Loucy (cell line): ENCODE measurements at regions not wholly inside any gene's neighbourhood (a gene's known extent, or its start where the extent isn't known, plus 50 kb on each side); places are given as distances from the start of the nearest gene placed in this dataset.

Source experiments
- H2AFZ ChIP-seq: fragments of 200-600 bp; sonication (generic); 2 replicates; pipeline ENCODE4 v1.6.0; 2016; ENCODE audit warnings: antibody characterized with exemption, mild to moderate bottlenecking, low read length, moderate library complexity
- H3F3A ChIP-seq: fragments of 200-600 bp; 2 replicates; pipeline ENCODE4 v1.6.0; 2016; ENCODE audit warnings: antibody characterized with exemption, low read depth, mild to moderate bottlenecking
- H3K27me3 ChIP-seq: fragments of 200-600 bp; sonication (generic); 2 replicates; pipeline ENCODE4 v1.6.1; 2014; ENCODE audit warnings: low read length, mild to moderate bottlenecking; ENCODE audit not compliant: insufficient read depth, poor library complexity, severe bottlenecking
- H3K36me3 ChIP-seq: fragments of 200-600 bp; sonication (generic); 2 replicates; pipeline ENCODE4 v1.6.1; 2016; ENCODE audit warnings: low read length; ENCODE audit not compliant: insufficient read depth
- H3K4me1 ChIP-seq: fragments of 200-600 bp; sonication (generic); 2 replicates; pipeline ENCODE4 v1.5.1; 2014; ENCODE audit warnings: low read length, mild to moderate bottlenecking; ENCODE audit not compliant: insufficient read depth, poor library complexity, severe bottlenecking
- H3K4me2 ChIP-seq: fragments of 200-600 bp; sonication (generic); 2 replicates; pipeline ENCODE4 v1.6.0; 2014; ENCODE audit warnings: antibody characterized with exemption, low read length, low read depth, mild to moderate bottlenecking; ENCODE audit not compliant: poor library complexity, severe bottlenecking
- H3K4me3 ChIP-seq: fragments of 200-600 bp; sonication (generic); 2 replicates; pipeline ENCODE4 v1.5.1; 2014; ENCODE audit warnings: low read length, mild to moderate bottlenecking, mixed read lengths; ENCODE audit not compliant: poor library complexity, severe bottlenecking
- H3K79me2 ChIP-seq: fragments of 200-600 bp; sonication (generic); 2 replicates; pipeline ENCODE4 v1.6.1; 2014; ENCODE audit warnings: low read length; ENCODE audit not compliant: insufficient read depth
- H3K9ac ChIP-seq: fragments of 200-600 bp; sonication (generic); 2 replicates; pipeline ENCODE4 v1.6.0; 2014; ENCODE audit warnings: mild to moderate bottlenecking, low read depth, low read length, moderate library complexity; ENCODE audit not compliant: poor library complexity, severe bottlenecking
- H3K9me2 ChIP-seq: fragments of 200-600 bp; sonication (generic); replicated peaks from 2 replicates; pipeline ENCODE4 v1.6.1; 2016; ENCODE audit warnings: low read depth, low read length, mixed read lengths
- H3K9me3 ChIP-seq: fragments of 200-600 bp; sonication (generic); 2 replicates; pipeline ENCODE4 v1.6.1; 2014; ENCODE audit warnings: mild to moderate bottlenecking, antibody characterized with exemption, low read length, low read depth; ENCODE audit not compliant: insufficient read depth
- H4K20me1 ChIP-seq: fragments of 200-600 bp; sonication (generic); 2 replicates; pipeline ENCODE4 v1.6.0; 2014; ENCODE audit warnings: antibody characterized with exemption, low read length, mild to moderate bottlenecking; ENCODE audit not compliant: insufficient read depth, poor library complexity, severe bottlenecking
- EZH2phosphoT487 ChIP-seq: fragments of 200-600 bp; IDR thresholded peaks from 2 replicates; pipeline ENCODE4 v1.6.1; 2018; ENCODE audit warnings: antibody characterized with exemption, mild to moderate bottlenecking, moderate library complexity, borderline replicate concordance
- TF ChIP-seq, protein P1 (sequence below): fragments of 200-600 bp; sonication (generic); conservative IDR thresholded peaks from 2 replicates; pipeline ENCODE4 v1.5.1; 2014; ENCODE audit warnings: mild to moderate bottlenecking, antibody characterized with exemption, low read length

DNA sequence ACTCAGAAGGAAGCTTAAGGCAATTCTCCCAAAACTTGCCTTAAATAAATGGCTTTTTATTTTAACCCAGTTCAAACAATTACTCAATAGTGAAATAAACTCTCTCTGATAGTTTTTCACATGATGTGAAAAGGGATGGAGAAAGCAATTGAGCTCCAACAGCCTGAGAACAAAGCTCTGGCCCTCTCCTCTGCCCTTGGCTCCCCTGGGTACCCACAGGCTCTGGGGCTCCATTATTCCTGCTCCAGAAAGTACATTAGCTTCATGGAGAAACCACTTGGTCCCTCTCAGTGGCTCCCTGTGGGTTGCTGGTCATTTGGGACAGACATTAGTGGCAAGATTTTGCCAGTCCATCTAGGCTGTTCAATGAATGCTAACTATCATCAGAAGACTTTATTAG lies 242.8 kb downstream of the ATP23 start:
- Histone ChIP-seq H3K27me3 (no peaks in the 10 kb centered on the region), H3K9me2 (no peaks in the 10 kb centered on the region), H4K20me1 (no peaks in the 10 kb centered on the region), H3F3A (no peaks in the 10 kb centered on the region), H3K9me3 (no peaks in the 10 kb centered on the region; the same call in 1 of the 2 replicates), H3K79me2 (no peaks in the 10 kb centered on the region), H3K4me2 (no peak overlapping the region), H2AFZ (no peak overlapping the region), H3K36me3 (no peaks in the 10 kb centered on the region), H3K4me3 (no peak overlapping the region), H3K4me1 (no peaks in the 10 kb centered on the region), H3K9ac (no peak overlapping the region)
- no peak for TF ChIP-seq EZH2phosphoT487
- TF ChIP-seq, protein P1, sequence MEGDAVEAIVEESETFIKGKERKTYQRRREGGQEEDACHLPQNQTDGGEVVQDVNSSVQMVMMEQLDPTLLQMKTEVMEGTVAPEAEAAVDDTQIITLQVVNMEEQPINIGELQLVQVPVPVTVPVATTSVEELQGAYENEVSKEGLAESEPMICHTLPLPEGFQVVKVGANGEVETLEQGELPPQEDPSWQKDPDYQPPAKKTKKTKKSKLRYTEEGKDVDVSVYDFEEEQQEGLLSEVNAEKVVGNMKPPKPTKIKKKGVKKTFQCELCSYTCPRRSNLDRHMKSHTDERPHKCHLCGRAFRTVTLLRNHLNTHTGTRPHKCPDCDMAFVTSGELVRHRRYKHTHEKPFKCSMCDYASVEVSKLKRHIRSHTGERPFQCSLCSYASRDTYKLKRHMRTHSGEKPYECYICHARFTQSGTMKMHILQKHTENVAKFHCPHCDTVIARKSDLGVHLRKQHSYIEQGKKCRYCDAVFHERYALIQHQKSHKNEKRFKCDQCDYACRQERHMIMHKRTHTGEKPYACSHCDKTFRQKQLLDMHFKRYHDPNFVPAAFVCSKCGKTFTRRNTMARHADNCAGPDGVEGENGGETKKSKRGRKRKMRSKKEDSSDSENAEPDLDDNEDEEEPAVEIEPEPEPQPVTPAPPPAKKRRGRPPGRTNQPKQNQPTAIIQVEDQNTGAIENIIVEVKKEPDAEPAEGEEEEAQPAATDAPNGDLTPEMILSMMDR = no peak

DNA sequence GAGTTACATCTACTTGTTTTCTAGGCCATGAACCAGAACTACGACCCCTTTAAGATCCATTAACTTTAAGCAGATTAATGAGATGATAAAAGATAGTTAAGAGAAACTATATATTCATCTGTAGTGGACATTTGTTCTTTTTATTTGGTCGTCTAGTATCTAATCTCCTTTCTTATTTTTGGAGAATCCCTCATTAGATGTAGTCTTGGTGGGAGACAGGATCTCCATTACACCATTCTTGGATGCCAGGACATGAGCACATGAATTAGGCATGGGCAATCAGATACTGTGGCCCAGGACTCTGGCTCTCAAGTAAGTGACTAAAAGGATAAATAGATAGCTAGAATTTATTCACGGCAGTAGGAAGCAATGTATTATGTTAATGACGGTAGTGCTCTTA lies 245.0 kb downstream of the ATP23 start:
- Histone ChIP-seq H3K4me3 (no peak overlapping the region), H3K9me3 (no peaks in the 10 kb centered on the region; the same call in 1 of the 2 replicates), H3F3A (no peaks in the 10 kb centered on the region), H2AFZ (no peak overlapping the region), H3K4me2 (no peak overlapping the region), H3K4me1 (no peaks in the 10 kb centered on the region), H3K9me2 (no peaks in the 10 kb centered on the region), H3K27me3 (no peaks in the 10 kb centered on the region), H3K79me2 (no peaks in the 10 kb centered on the region), H3K9ac (no peak overlapping the region), H3K36me3 (no peaks in the 10 kb centered on the region), H4K20me1 (no peaks in the 10 kb centered on the region)
- TF ChIP-seq, protein P1 = no peak
- TF ChIP-seq EZH2phosphoT487 = no peak

- Histone ChIP-seq H3K36me3 (no peaks in the 10 kb centered on the region), H3K9me3 (no peaks in the 10 kb centered on the region; the same call in 1 of the 2 replicates), H3F3A (no peaks in the 10 kb centered on the region), H3K9ac (no peak overlapping the region), H3K9me2 (no peaks in the 10 kb centered on the region), H3K4me1 (no peaks in the 10 kb centered on the region), H3K27me3 (no peaks in the 10 kb centered on the region), H3K4me3 (no peak overlapping the region), H3K79me2 (no peaks in the 10 kb centered on the region), H2AFZ (no peak overlapping the region), H4K20me1 (no peaks in the 10 kb centered on the region), H3K4me2 (no peak overlapping the region)
- no peak for TF ChIP-seq EZH2phosphoT487
These were observed 245.5 kb downstream of the ATP23 start for GRCh38 chr12:58186914-58187313.

- H3K9me2 ChIP-seq = no peaks in the 10 kb centered on the region
- no peak overlapping the region for H3K4me3 ChIP-seq
- H3K36me3 ChIP-seq = no peaks in the 10 kb centered on the region
- H3K4me2 ChIP-seq = no peak overlapping the region
- TF ChIP-seq, protein P1 = no peak
- TF ChIP-seq EZH2phosphoT487 = no peak
- no peak overlapping the region for H2AFZ ChIP-seq
- no peaks in the 10 kb centered on the region for H4K20me1 ChIP-seq
- no peaks in the 10 kb centered on the region for H3F3A ChIP-seq
- H3K9me3 ChIP-seq = no peaks in the 10 kb centered on the region; the same call in 1 of the 2 replicates
- no peaks in the 10 kb centered on the region for H3K27me3 ChIP-seq
- H3K79me2 ChIP-seq = no peaks in the 10 kb centered on the region
- H3K4me1 ChIP-seq = no peaks in the 10 kb centered on the region
- no peak overlapping the region for H3K9ac ChIP-seq
These were observed 247.7 kb downstream of the ATP23 start for GRCh38 chr12:58189030-58189429.
